ENCODE measurements at regions not wholly inside any gene's neighbourhood (a gene's known extent, or its start where the extent isn't known, plus 50 kb on each side); places are given as distances from the start of the nearest gene placed in this dataset.

DNA sequence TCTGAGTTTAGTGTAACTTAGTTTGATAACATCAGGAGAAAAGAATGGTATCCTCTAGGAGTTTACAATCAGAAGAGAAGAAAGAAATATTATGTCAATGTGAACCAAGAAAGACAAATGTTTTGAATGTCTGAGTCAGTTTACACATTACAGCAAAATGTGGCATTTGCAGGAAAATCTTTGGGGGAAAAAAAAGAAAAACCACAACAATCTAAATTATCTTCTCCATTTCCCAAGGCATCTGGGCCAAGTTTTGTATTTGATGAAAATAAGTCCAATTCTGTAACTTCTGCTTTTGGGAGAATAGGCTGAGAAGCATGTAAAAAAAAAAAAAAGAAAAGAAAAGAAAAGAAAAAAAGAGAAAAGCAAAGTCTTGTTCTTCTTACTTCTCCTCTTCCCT lies 58.8 kb upstream of the FLRT2 start:
- peaks cover 36% of the 10 kb centered on the region for H3K4me1 Mint-ChIP-seq
- H3K36me3 Mint-ChIP-seq (ENCODE audit: low read depth), result no peaks in the 10 kb centered on the region
- no peaks in the 10 kb centered on the region for H3K27me3 Mint-ChIP-seq (ENCODE audit: low read depth)
- no peak overlapping the region for H3K27ac Mint-ChIP-seq
- TF ChIP-seq, protein P1, sequence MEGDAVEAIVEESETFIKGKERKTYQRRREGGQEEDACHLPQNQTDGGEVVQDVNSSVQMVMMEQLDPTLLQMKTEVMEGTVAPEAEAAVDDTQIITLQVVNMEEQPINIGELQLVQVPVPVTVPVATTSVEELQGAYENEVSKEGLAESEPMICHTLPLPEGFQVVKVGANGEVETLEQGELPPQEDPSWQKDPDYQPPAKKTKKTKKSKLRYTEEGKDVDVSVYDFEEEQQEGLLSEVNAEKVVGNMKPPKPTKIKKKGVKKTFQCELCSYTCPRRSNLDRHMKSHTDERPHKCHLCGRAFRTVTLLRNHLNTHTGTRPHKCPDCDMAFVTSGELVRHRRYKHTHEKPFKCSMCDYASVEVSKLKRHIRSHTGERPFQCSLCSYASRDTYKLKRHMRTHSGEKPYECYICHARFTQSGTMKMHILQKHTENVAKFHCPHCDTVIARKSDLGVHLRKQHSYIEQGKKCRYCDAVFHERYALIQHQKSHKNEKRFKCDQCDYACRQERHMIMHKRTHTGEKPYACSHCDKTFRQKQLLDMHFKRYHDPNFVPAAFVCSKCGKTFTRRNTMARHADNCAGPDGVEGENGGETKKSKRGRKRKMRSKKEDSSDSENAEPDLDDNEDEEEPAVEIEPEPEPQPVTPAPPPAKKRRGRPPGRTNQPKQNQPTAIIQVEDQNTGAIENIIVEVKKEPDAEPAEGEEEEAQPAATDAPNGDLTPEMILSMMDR (IDR thresholded peaks at IDR 0.05; ENCODE audit: unreplicated experiment in 3 of 3), result no peak
- H3K9me3 Mint-ChIP-seq, result no peaks in the 10 kb centered on the region
- no peak overlapping the region for H3K4me3 Mint-ChIP-seq

DNA sequence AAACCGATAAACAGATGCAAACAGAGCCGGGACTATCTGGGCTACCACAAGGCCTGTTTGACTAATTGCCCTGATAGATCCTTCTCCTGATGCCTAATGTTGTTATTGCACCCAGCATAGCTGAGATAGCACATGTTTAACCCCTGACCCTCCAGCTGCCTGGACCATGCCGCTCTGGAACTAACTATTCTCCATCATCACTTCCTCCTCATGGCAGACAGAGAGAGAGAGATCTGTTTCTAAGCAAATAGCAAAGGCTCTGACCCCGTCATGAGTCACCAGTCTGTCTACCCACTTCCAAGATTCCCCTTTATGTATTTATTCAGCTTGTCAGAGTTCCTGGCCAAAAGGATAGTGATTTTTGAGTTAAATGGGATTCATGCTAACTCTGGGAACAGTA lies 58.2 kb upstream of the FLRT2 start:
- H3K27ac Mint-ChIP-seq, result peak overlapping the region in 2 of 3 experiments; percentile 20 to 40
- H3K4me1 Mint-ChIP-seq, result peaks cover 36% of the 10 kb centered on the region
- H3K36me3 Mint-ChIP-seq (ENCODE audit: low read depth), result no peaks in the 10 kb centered on the region
- H3K9me3 Mint-ChIP-seq, result no peaks in the 10 kb centered on the region
- H3K27me3 Mint-ChIP-seq (ENCODE audit: low read depth), result no peaks in the 10 kb centered on the region
- TF ChIP-seq, protein P1 (IDR thresholded peaks at IDR 0.05; ENCODE audit: unreplicated experiment in 3 of 3), result no peak
- H3K4me3 Mint-ChIP-seq, result no peak overlapping the region

DNA sequence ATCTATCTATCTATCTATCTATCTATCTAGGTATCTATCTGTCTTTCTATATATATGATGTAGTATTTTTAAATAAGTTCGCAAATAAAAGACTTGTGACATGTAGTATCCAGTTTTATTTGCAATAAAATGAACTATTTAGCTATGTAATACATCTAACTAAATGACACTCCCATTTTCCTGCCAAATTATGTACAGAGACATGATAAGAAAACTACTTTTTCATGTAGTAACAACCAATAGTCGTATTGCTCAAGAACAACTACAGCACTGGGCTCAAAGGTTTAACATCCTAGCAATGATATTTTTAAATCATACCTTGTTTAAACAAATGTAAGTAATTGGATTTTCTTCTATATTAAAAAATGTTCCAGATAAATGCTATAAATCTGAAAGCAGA lies 55.5 kb upstream of the FLRT2 start:
- Mint-ChIP-seq H3K4me1 (peaks cover 30% of the 10 kb centered on the region), H3K27me3 (ENCODE audit: low read depth) (no peaks in the 10 kb centered on the region), H3K4me3 (no peak overlapping the region), H3K36me3 (ENCODE audit: low read depth) (no peaks in the 10 kb centered on the region), H3K27ac (no peak overlapping the region), H3K9me3 (no peaks in the 10 kb centered on the region)
- TF ChIP-seq, protein P1 (IDR thresholded peaks at IDR 0.05; ENCODE audit: unreplicated experiment in 3 of 3), result no peak

DNA sequence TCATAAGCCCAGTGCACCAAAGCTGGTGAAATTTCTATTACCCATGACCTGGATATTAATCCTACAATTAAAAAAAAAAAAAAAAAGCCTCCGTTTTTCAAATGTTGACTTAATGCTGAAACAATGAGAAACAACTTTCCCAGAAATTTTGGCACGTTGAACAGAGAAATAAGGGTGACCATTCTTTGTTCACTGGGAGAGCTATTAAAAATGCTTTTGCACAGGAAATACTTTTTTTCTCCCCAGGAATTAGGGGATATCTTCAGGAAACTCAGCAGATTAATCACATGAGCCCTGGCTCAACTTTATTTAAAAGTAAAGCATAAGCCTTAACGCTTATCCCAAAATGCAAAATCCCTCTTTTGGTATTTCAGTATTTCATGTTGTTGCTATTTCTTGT lies 54.8 kb upstream of the FLRT2 start:
- Mint-ChIP-seq H3K4me3 (no peak overlapping the region), H3K9me3 (no peaks in the 10 kb centered on the region), H3K4me1 (peaks cover 30% of the 10 kb centered on the region), H3K27me3 (ENCODE audit: low read depth) (no peaks in the 10 kb centered on the region), H3K36me3 (ENCODE audit: low read depth) (no peaks in the 10 kb centered on the region), H3K27ac (peak overlapping the region in 2 of 3 experiments; percentile 29 to 49)
- TF ChIP-seq, protein P1 (IDR thresholded peaks at IDR 0.05; ENCODE audit: unreplicated experiment in 3 of 3), result no peak

DNA sequence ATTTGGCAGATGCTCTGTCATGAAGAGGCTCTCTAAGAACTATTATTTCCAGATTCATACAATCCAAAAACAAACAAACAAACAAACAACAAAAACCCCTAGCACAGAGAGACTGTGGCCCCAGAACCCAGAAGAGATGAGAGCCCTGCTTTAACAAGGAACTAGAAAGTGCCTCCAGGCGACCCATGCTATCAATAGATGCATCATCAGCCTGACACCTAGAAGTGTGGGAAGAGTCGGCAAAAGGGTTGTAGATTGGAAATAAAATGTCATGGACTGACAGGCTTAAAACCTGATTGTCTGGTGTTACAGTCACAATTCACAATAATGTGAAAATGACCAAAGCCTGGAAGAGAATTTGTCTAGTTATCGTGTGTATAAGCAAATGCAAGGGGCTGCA lies 50.6 kb upstream of the FLRT2 start:
- Mint-ChIP-seq H3K9me3 (no peaks in the 10 kb centered on the region), H3K4me3 (no peak overlapping the region), H3K27ac (no peak overlapping the region), H3K36me3 (ENCODE audit: low read depth) (no peaks in the 10 kb centered on the region), H3K4me1 (peaks cover 19% of the 10 kb centered on the region), H3K27me3 (ENCODE audit: low read depth) (no peaks in the 10 kb centered on the region)
- TF ChIP-seq, protein P1 (IDR thresholded peaks at IDR 0.05; ENCODE audit: unreplicated experiment in 3 of 3), result no peak

DNA sequence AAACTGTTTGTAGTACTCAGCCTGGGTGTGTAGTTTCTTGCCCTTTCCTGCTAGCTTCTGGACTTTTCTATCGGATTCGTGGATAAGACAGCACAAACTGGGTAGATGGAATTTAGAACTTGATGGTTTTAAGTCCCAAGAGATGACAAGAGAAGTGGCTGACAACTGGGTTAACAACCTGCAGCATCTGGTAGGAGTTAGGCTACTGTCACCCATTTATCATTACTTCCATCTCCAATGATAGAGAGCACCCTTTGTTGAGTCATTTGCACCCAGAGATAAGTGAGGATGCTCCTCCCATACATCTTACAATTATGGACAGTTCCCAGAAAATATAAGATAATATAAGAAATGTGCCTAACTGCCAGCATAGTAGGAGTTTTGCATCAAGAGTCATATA lies 50.2 kb upstream of the FLRT2 start:
- no peak overlapping the region for H3K4me3 Mint-ChIP-seq
- H3K9me3 Mint-ChIP-seq, result no peaks in the 10 kb centered on the region
- H3K27me3 Mint-ChIP-seq (ENCODE audit: low read depth), result no peaks in the 10 kb centered on the region
- H3K4me1 Mint-ChIP-seq, result peaks cover 14% of the 10 kb centered on the region
- TF ChIP-seq, protein P1 (IDR thresholded peaks at IDR 0.05; ENCODE audit: unreplicated experiment in 3 of 3), result no peak
- no peaks in the 10 kb centered on the region for H3K36me3 Mint-ChIP-seq (ENCODE audit: low read depth)
- H3K27ac Mint-ChIP-seq, result no peak overlapping the region
